CD4-positive, alpha-beta T cell treated with Interleukin-6 at 100 ng/mL for 8 hours (primary cell): ENCODE measurements at regions not wholly inside any gene's neighbourhood (a gene's known extent, or its start where the extent isn't known, plus 50 kb on each side); places are given as distances from the start of the nearest gene placed in this dataset.
"Not testable (repeated sequence)": the region's sequence is repeated elsewhere in the genome, so short reads cannot be mapped to it uniquely, and the experiment has no call there.

Source experiments
- DNase-seq: peaks from one replicate; pipeline ENCODE4 v3.0.0-alpha.2; 2020; ENCODE audit warnings: mixed read lengths, low spot score

DNA sequence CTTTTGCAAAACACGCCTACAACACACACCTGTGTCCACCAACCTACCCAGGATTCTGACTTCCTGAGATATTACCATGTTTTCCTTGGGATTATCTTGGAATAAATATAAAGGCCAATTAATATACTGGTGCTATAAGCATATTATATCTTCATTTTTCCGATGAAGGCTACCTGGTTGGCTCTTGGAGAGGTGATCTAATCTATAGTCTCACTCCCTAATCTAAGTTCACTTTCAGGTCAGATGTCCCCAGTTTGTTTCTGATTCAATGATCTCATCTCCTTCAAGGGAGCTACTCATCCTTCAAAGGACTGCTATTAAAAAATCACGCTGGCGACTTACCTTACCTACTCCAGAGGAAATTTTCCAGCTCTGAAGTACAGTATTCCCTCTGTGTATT is 517.5 kb downstream of the KLF5 start:
- no peak for DNase-seq

DNA sequence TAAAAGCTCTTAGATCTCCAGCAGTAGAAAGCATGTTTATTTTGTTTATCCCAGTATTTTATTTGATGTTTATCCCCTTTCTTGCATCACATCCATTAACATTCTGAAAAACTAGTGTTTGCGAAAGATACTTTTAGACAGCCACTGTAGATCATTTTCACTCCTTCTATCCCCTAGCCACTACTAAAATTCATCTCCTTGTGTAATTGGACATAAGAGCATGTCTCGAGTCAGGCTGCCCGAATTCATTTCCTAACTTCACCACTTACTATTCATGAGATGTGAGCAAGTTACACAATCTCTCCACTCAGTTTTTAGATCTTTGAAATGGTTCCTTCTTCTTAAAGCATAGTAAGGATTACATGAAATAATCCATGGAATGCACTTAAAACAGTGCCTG is 514.0 kb downstream of the KLF5 start:
- no peak for DNase-seq

DNA sequence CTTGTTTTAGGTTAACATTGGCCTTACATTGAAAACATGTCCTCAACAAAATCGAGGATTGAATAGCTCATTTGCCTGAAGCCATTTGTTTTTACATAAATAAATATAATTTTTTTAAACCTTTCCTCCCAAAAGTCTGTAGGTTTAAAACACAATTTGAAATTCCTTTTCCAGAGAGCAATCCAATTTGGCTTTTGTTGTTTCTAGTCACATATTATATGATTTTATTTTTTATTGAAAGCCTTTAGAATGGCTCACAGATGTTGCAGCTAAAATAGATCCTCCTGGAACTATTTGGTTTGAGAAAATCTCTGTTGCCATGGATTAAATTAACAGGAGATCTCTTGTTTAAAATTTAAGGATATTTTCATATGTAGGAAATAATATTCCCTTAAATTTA is 512.6 kb downstream of the KLF5 start:
- no peak for DNase-seq

DNA sequence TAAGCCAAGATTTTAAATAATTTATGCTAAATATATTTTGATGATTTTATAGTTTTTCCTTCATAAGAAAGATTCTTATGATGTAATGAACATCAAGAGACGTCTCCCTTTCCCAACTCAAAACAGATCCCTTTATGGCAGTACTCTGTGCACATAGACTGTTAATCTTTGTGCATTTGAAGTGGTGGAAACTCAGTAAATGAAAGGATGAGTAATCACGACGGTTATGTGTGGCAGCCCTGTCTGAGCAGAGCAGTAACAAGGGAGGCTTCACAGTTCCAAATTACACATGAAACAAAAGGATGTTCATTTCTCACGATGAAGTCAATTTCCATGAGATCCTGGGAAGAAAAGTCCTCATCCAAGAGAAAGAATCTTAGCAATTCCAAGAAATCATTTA is 498.1 kb downstream of the KLF5 start:
- DNase-seq = no peak

DNA sequence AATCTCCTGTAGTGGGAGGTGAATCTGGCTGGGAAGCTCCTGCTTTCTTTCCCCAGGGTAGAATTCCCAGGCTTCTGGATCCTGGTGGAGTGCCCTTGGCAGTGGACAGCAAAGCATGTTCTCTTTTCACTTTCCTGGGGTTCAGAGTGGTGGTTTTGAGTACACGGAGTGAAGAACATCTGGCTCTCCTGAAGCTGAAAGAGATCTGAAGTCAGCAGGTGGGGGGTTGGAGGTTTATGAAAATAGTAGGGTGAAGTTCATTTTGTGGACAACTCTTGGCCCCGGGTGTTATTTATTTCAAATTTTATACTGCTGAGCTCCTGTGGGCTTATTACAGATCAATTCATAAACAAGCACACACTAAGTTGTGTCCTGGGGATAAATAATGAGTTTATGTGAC is 497.3 kb downstream of the KLF5 start:
- DNase-seq = no peak

DNA sequence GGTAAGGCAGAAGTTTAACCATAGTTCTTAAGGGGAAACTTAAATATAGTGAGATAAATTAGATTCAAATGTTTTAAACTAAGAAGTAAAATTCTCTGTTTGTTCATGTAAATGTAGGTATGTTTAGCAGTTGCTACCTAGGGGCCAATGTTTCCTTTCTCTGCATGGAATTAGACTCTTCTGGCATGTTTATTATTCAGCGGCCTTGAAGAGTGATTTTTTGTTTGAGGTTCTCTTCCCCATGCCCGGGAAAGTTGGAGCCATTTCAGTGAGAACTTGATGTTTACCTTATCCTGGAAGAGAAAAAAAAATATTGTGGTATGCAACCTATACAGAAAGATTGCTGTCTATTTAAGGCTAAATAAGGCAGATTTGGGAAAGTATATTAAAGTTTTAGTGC is 492.9 kb downstream of the KLF5 start:
- no peak for DNase-seq

DNA sequence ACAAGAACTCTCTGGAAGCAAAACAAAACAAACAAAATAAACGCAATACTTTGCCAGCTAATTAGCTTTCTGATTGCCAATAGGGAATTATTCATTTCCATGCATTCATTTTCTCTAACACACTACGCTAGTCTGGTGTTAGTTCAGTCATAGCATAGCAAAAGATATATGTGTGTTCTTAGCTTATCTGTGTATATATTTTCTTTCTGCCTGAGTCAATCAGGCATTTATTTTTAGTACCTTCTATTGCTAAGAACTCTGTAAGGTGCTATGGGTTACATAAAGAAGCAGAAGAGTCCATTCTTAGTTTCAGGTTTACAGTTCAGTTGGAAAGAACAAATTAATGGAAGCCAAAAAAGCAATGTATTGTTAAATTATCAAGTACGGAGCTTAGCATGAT is 490.9 kb downstream of the KLF5 start:
- DNase-seq = no peak

DNA sequence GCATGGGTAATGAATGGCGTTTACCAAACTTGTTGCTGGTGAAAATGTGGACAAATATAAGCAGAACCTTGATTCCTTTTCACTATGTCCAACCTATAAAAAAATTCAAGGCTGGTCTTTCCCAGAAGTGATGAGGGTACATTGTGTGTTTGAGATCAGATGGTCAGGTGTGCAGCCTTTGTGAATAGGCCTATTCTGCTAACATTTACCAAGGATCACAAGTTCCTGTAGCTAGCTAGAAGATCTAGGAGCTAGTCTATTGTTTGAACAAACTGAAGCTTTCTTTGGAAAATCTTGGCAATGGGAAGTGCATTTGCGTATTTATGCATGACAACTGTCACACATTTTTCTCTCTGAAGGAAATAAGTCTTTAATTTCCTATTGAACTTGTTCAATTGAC is 489.6 kb downstream of the KLF5 start:
- no peak for DNase-seq

DNA sequence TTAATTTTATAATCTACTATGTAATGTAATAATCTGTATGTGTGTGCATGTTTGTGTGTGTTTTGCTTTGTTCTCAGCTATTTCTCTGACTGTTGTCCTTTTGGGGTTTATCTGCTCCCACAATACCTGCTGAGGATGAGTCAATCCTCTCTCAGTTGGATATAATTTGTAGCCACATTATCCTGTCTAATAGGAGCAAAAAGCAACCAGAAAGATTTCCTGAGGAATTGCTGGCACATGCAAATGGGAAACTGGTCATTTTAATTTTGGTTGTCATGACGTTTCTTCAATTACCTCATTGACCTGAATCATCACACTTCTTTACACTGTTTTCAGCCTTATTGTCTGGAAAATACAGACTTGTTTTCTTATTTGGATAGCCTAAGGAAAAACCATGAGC is 488.4 kb downstream of the KLF5 start:
- DNase-seq = no peak

DNA sequence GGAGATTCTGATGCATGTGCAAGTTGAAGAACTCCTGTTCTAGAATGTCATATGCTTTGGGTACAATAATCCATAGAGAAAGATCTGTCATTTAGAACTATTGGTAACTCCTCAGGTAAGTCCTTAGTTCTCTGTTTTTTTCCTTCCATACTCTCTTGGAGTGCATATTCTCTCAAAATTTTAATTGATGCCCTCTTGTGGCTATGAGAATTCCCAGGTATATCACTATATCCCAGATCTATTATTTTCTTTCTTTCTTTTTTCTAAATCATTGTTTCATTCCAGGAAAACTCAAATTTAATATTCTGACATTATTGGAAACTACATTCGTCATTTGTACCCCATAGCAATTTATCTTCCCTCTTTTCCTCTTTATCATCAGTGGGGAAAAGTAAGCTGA is 485.4 kb downstream of the KLF5 start:
- DNase-seq = no peak

DNA sequence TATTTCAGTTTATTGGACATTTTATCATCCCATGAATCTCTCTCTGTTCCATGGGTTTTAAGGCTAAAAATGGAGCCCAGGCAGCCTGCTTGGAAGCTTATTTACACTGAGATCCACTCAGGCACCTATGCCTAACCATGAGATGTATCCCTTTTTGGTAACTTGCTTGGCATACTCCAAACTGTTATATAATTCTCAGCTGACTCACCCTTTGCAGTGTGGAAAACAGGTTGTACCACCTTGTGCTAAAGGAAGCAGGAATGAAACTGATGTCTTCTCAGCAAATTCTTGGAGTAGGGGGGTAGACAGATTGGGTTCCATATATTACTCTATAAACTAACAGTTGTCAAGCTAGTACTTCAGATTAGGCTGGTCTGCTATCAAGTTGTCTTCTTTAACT is 483.6 kb downstream of the KLF5 start:
- DNase-seq = no peak

DNA sequence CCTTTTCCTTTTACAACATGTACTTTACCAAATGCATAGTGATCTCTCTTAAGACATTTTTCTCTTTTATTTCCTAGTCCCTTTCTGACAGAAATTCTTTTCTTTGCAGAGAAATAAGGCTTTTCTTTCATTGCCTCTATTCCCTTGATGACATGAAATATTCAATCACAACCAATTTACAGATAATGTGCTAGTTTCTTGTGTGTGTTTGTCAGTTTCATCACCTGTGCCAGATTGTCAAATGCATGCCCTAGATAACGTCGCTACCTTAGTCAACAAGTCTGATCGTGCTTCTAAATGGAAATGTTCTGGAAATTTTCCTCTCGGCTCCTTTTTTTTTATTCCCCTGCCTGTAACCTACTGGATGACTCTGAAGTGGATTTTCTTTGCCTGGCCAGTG is 478.1 kb downstream of the KLF5 start:
- DNase-seq = no peak

DNA sequence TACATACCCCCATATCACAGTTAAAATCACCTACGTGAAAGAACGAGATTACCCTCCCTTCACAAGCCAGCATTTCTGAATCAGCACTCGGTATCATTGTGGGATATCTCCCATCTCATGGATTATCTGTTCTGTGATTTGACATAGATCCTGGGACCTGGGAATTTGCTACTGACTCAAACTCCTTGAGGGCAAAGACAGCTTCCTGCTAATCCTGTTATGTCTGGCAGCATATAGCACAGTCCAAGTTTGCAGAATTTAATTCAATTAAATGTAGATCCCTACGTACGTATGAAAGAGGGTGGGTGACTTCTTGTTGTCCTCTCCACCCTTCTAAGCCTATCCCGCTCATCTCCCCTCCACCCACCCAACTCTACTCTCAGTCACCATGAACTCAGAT is 476.5 kb downstream of the KLF5 start:
- DNase-seq = no peak

DNA sequence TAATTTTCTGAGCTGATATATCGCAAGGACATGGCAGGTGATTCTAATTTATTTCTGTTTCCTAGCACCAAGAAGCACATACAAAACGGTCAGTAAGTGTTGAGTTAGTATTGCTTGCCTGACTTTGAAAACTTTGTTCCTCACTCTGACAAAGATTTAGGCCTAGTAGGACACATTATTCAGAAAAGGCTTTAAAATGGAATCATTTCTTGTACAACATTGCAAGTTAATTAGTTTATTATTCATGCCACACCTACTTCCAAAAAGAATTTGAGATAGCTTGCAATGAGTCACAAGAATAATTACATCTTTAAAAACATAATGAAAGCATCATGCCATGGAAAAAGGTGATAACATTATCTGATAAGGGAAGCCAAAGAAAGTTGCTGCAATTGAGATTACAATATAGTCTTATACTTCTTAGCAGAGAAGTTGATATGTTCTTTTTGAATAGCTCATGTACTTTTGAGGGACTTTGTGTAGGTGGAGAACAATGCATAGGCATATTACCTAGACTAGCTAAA is 474.2 kb downstream of the KLF5 start:
- no peak for DNase-seq

DNA sequence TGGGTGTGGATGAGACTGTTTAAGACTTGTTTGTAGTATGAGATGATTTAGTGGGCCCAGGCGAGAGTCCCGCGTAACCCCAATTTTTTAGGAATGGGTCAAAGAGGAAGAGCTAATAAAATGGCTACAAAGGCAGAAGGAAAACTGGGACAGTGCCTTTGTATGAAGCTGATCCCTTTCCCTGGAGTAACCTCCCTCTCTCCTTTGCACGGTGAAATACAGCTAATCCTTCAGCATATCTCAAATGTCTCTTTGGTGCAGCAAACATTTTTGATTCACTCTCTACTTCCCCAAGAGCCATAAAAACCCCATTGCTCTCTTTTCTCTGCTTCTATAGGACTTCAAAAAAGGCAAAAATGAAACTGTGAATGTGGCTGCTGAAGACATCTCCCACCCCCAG is 473.8 kb downstream of the KLF5 start:
- no peak for DNase-seq

DNA sequence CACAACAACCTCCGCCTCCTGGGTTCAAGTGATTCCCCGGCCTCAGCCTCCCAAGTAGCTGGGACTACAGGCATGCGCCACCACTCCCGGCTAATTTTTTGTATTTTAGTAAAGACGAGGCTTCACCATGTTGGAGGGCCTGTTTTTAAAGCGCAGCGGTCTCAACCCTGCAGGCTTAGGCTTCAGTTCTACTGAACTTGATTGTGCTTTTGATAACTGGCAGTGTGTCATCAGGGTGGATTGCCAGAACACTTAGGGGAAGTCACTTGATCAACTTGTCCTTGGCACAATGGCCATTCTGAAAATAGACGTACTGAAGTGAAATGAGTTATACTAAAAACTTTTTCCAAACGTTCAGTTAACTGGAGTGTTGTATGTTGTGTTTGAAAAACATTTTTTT is 472.2 kb downstream of the KLF5 start:
- DNase-seq = no peak

DNA sequence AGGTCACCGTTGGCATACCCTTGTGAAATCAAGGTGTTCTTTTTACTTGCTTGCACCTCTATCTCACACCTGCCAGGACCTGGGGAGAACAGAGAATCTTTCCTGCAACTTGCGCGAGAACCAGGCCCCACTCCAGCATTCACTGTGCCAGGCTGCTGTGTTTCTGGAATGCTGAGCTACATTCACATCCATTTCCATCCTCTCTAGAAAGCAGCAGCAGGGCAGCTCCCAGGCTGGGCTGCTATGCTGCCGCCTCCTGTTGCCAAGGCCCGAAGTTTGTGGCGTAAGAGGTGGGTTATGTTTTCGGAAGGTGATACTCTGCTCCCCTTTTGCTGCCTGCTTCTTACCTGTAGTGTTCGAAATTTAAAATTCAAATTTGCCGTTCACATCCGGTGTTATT is 464.1 kb downstream of the KLF5 start:
- no peak for DNase-seq

DNA sequence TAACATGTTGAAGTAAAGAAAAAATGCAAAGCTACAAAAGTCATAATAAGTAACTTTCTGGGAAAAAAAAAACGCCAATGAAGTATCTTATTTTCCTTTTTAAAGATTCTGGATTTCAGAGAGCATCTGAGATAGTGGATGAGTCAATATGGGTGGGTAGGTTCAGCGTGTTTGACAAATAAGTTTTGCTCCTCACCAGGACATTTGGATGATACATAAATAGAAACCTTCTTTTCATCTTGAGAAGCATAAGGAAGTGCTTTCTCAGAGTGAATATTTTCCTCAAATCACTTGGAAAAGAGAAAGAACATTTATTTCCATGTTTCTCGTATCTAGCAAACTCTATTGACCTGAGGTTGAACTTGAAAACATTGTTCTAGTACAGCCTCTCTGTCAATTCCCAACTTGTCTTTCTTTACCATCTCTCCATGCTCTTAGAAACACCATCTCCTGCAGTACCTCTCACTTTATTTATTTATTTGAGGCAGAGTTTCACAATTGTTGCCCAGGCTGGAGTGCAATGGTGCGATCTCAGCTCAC is 463.2 kb downstream of the KLF5 start:
- DNase-seq = no peak

DNA sequence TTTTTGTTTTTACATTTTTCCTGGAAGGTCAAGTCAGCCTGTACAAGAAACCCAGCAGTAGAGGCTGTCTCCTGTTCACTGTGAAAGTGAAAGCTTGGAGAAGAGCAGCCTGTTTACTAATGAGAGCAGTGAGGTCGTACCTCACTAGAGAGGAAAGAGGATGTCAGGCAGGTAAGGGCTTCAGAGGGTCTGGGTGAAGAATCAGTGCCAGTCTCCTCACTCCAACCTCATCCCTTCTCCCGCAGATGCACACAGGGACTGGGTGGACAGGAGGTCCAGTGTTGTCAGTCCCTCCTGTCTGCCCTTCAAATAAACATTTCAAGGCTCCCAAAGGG is 462.5 kb downstream of the KLF5 start:
- peak; percentile 42 for DNase-seq

DNA sequence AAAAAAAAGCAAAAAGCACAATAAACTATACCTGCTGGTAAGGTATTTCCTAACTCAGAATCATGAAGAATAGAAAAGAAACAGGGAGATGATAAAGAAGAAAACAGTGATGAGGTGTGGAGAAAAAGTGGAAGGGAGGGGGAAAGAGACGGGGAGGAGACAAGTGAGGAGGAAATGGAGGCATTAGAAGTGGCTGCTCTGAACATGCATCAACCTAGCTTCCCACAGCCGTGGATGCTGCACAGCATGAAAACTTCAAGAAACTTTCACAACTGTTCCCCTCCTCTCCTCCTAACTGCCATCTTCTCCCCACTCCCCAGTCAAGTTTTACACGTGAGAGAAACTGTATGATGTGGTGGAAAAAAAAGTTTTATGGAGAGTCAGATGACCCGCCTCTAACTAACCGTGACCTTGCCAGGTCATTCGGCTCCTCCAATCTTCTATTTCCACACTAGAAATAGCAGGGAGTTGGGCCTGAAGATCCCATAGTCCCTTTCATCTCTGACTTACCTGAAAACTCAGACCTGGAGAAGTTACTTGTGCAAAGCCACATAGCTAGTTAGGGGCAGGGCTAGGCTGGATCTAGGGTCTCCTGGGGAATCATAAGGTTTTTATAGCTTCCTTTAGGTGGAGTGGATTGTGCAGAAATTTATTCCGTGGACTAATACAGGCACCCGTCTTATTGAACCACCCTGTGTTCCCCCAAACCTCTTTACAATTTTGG is 461.9 kb downstream of the KLF5 start:
- peak; percentile 12 for DNase-seq

DNA sequence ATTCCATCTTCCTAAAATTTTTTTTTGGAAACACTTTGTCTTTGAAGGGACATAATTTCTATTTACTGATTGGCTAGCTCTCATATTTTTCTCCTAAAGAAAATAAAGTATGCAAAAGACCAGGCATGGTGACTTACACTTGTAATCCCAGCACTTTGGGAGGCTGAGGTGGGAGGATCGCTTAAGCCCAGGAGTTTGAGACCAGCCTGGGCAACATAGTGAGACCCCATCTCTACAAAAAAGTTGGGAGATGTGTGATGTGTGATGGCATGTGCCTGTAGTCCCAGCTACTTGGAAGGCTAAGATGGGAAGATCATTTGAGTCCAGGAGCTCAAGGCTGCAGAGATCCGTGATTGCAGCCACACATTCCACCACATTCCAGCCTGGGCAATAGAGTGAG is 461.3 kb downstream of the KLF5 start:
- not testable (repeated sequence) for DNase-seq

DNA sequence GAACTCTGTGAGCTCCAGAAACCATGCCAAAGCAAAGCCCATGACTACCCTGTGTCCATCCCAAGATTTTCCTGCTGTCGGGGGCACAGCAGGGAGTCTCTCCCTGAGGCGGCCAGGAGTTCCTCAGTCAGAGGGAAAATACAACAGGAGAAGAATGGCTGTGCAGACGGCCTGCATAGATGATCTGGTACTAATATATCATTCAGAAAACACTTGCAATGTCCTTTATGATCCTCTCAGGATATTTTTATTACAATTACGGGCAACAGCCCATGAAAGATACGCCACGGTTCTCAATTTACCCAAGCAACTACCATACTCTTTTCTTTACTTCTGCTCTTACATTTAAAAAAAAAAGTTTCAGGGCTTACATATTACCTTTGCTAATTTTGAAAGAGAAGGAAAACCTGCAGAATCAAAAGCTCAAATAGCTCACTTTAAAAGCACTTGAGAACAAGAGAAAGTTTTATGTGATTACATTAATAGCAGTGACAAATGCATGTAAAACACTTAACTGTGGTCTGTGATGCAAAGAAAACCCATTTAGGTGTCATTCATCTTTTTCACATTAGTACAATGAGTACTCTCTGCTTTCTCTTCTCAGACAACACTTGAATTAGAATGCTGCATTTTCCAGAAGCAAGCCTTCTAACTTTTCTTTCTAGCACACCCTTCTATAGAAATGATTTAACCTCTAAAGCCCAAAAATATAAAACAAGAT is 460.8 kb downstream of the KLF5 start:
- no peak for DNase-seq

DNA sequence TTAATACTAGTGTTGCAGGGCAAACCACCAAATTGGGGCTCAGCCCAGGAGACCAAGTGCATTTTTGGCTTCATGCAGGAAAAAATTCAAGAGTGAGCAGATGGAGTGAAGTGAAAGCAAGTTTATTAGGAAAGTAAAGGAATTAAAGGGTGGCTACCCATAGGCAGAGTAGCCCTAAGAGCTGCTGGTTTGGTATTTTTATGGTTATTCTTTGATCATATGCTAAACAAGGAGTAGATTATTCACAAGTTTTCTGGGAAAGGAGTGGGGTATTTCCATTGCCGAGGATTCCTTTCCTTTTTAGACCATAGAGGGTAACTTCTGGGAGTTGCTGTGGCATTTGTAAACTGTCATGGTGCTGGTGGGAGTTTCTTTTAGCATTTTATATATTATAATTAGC is 459.0 kb downstream of the KLF5 start:
- DNase-seq = no peak

DNA sequence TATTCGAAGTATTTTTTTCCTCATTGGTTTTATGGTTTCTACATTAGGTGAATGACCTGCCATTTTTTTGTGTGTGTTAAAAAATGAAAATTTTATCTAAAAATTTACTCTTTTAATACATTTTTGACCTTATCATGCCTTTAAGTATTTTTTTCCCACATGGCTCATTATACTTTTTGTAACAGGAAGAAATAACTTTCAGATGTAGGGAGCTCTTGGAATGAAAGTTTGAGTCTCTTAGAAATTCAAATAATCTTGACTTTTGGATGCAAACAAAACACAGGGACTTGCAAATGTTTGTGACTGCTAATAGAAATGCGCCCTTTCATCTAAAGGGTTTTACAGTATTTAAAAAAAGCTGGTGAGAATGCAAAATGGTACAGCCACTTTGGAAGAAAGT is 457.9 kb downstream of the KLF5 start:
- no peak for DNase-seq
